Stimulated activated CD8-positive, alpha-beta memory T cell treated with anti-CD3 and anti-CD28 coated beads, Interleukin-4, amount 100 ng/mL, for 1 hour (primary cell): ENCODE measurements at regions not wholly inside any gene's neighbourhood (a gene's known extent, or its start where the extent isn't known, plus 50 kb on each side); places are given as distances from the start of the nearest gene placed in this dataset.
"Not testable (repeated sequence)": the region's sequence is repeated elsewhere in the genome, so short reads cannot be mapped to it uniquely, and the experiment has no call there.

Source experiments
- DNase-seq, 2 donors: peaks; one replicate each; pipeline ENCODE4 v3.0.0-alpha.2; 2020; ENCODE audit warnings: low read depth in 2 of 2, low spot score in 1 of 2

DNA sequence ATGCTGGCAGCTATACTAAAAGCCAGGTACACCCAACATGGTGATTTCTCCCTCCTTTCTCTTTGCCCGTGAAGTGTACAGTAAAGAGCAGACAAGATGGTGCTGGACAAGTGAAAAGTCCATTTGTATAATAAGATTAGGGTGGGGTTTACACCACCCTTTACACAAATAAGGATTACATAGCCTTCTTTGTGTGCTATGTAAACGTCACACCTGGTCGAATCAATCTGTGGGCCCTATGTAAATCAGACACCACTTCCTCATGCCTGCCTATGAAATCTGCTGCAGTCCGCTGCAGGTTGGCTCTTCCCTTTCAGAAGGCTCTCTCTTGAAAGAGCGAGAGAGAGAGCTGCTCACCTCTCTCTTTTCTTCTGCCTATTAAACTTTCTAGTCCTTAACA lies 1054.3 kb upstream of the SLC39A10 start:
- no peak for DNase-seq

DNA sequence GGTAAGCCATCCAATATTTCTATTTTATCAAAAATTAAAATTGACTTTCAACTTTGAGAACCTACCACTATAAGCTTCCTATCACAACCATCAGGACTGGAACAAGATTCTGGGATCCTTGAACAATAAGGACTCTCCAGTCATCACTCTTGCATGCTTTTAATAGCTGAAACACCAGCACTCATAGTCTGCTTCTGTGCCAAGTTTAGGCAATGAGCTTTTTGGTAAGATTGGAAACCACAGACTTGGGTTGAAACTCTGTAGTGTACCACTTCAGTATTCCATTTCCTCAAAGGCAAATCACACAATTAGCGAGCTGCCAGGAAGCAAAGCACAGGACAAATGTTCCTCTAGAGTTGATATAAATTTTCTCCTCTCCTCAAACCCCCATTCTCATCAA lies 1065.8 kb upstream of the SLC39A10 start:
- DNase-seq, result no peak

DNA sequence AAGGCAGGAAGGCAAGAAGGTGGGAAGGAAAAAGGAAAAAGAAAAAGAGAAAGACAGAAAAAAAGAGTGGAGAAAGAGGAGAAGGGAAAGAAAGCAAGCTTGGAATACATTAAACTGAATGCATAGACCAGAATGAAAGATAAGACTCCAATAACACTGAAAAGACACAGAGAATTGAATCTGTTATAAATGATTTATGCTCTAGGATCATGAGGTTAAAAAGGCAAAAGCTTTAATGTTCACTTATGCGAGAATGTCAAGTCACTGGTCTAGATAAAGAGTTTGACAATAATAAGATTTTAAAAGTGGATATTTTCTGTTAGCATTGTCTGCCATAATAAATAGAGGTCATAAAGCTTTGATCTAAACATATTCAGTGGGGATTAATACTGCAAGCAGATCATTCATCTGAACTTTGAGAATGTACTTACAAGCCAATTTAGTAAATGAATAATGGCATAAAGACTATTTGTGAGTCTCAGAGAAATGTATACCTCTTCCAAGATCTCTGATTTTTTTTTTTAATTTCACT lies 1069.2 kb upstream of the SLC39A10 start:
- no peak for DNase-seq

DNA sequence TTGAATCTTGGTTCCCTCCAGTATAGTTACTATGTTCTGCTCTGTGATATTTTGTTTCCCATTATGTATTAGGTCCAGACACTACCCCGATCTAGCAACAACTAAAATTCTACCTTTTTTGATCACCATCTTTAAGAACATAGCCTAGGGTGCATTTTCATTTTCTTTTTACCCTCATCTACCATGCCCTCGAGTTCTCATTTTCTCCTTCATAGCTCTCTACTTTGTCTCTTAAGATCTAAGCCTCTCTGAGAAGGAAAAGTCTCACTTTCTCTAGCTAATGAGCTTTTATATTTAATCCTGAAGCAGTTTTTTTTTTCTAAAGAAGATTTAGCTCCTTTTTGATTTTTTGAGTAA lies 1089.4 kb upstream of the SLC39A10 start:
- DNase-seq, result no peak

DNA sequence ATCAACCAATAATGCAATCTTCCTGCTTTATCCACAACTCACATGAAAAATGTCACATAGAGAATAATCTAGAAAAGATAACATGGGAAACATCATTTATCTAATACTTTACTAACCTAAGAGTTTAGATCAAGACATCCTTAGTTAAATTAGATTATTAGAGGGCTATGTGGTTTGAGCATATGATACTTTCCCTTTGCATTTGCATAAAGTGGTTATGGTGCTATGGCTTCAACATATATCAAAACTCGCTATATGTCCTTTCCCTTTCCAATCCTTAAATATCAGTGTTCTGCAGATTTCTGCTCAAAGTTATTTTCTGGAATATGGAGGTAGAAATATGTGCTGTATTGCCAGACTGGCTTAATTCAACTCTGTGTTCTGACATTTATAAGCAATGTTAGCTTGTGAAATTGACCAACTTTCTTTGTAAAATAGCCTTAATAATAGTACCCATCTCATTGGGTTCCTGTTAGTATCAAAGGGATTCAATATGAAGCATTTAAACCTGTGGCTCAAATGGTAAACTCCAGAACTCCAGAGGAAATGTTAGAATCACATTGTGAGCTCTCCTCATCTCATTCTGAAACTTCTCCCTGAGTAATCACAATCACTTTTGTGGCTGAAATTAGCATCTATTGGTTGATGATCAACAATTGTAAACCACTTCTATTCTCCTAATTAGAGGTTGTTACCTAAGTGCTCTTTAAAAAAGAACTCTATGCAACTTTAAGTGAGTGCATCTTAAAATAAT lies 1089.9 kb upstream of the SLC39A10 start:
- DNase-seq, result no peak

DNA sequence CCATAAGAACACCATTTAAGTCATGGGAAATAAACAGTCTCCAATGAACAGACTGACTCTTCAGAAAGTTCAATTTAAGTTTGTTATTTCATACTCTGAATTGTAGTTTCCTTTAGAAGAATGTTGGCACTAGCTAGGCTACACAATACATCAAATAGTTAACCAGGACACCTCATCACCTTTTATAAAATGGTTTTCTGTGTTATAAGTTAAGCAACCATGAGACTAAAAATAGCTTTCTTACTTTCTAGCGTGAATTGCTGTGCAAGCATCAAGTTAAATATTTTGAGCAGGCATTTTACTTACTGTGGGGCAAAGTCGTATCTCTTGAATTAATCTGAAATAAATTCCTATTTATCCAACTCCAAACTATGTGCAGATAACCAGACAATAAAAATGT lies 1092.6 kb upstream of the SLC39A10 start:
- no peak for DNase-seq

DNA sequence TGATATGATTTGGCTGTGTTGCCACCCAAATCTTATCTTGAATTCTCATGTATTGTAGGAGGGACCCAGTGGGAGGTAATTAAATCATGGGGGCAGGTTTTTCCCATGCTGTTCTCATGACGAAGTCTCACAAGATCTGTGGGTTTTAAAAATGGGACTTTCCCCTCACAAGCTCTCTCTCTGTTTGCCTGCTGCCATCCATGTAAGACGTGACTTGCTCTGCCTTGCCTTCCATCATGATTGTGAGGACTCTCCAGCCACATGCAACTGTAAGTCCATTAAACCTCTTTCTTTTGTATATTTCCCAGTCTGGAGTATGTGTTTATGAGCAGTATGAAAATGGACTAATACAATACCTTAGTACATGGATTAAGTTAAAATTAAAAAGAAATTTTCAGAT lies 1094.7 kb upstream of the SLC39A10 start:
- no peak for DNase-seq

DNA sequence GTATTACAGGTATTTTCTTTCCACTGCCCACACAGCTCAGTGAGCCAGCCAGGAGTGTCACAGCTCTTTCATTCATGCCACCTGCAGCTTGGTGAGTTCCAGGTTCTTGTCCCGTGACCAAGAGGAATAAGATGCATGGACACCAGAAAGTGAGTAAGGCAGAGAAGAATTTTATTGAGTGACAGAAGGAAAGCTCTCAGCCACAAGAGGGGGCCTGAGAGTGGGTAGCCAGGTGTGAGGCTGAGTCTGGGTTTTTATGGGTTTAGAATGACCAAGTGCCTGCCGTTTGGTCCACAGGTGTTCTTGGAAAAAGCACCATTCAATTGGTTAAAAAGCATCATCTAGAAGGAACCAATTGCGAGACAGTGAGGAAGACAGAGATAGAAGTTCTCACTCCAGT lies 1097.1 kb upstream of the SLC39A10 start:
- DNase-seq, result no peak

DNA sequence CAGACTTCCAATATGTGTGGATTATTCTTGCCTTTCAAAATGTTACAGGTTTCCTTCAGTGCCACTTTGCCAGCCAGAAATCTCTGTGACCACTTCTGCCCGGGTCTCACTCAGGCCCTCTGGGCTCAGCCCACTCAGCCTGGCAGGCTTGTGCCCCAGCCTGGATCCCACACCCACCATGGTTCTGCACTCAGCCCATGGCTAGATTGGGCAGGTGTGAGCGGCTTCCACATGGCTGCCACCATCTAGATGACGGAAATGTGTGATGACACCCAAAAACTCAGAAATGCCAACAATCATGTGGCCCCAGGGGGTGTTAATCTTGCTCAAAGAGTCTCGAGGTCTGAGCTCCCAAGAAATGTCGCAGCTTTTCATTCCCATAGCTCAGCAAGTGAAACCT lies 1097.5 kb upstream of the SLC39A10 start:
- DNase-seq, result no peak

DNA sequence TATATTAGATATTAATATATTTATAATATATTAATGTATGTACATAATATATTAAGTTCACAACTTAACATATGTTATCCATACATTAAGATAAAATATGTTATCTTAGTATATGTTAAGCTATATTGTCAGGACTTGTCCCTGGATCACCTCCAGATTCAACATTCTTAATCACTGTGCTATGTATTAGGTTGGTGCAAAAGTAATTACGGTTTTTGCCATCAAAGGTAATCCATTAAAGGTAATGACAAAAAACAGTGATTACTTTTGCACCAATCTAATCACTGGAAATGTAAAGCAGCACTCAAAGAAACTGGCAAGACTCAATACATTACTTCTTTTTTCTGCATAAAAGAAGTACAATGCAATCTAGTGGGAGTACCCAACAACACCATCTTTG lies 1099.0 kb upstream of the SLC39A10 start:
- DNase-seq, result no peak

DNA sequence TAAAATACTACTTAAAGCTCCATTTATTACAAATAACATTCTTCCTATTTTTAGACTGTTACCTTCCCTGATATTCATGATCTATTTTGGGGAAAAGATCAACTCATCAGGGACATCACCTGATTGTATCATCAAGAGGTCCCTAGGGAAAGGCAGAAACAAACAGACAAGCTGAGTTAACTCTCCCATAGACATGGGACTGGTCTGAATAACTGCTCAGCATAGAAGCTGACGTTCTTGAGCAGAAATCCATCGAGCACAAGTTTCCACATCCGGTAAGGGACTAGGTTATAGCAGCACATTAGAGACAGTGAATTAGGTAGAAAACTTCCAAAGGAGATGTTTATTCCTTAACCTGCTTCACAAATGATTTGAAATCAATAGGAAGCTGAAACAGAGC lies 1100.4 kb upstream of the SLC39A10 start:
- no peak for DNase-seq

DNA sequence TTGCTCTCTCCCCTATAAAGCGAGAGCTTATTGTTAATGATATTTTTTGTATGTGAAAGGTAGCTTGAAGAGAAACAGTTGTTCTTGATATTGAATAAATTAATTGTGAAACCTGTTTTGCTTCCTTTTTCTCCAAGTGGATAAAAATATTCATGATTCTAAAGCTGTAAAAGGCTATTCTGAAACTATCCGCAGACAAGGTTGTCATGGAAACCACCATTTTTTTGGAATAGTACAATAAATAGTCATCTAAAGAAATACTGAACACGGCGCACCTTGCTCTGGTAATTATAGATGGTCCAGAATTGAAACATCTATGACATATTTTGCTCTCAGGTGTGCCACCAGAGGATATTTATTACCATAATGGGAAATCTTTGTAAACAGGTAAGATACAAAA lies 1103.0 kb upstream of the SLC39A10 start:
- no peak for DNase-seq

DNA sequence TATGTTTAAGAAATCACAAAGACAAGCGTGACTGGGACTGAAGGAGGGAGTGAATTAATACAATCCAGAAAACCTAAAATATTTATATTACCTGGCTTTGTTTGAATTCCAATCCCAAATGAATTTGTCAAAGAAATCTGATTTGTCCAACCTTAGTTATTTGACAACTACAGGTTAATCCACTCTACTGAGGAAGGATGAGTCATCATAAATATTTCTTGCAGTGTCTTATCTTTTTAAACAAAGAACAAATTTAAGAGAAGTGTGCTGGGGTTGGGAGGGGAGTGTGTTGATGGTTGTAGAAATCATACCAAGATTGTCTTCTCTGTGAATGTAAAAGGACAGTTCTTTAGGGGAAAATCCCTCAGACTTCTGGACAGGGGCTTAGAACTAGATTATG lies 1106.3 kb upstream of the SLC39A10 start:
- DNase-seq, result no peak

DNA sequence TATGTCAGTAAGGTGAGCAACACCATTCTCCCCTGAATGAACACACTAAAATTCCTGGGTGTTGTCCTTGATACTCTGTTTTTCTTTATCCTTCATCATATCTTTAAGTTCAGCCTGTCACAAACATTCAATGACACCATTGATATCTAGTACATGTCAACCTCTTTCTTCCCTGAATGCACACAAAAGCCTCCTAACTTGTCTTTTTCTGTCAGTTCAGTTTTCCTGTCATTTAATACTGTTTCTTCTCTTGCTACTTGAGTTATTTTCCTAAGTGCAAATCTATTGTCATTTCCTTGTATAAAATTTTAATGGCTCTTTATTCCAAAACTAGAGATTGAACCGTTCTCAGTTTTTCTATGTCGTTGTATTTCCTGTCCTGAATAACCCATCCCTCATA lies 1107.6 kb upstream of the SLC39A10 start:
- DNase-seq, result no peak

DNA sequence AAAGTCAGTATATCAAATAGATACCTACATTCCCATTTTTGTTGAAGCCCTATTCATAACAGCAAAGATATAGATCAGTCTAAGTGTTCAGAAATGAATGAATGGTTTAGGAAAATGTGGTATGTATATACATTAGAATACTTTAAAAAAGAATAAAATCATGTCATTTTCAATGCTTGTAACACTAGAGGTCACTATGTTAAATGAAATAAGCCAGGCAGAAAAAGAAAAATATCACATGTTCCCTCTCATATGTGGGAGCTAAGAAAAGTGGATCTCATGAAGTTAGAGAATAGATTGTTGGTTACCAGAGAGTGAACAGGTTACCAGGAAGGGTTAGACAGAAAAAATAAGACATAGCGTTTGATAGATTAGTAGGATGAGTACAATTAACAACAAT lies 1111.0 kb upstream of the SLC39A10 start:
- DNase-seq, result no peak

DNA sequence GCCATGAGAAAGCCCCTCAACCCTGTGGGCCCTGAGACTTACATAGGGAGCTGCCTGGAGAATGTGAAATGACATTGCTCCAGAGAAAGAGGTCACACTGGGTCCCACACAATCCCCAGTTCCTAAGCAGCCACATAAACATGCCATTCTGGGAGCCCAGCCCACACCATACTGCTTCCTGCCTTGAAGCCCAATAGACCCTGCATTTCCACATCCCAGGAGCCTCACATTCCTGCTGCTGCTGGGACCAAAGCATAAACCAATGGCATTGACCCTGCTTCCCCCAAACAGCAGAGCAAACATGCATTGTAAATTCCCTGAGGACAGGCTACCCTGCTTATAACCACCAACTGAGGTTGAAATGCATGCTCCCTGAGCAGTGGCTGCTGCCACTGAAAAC lies 1117.6 kb upstream of the SLC39A10 start:
- DNase-seq, result no peak

DNA sequence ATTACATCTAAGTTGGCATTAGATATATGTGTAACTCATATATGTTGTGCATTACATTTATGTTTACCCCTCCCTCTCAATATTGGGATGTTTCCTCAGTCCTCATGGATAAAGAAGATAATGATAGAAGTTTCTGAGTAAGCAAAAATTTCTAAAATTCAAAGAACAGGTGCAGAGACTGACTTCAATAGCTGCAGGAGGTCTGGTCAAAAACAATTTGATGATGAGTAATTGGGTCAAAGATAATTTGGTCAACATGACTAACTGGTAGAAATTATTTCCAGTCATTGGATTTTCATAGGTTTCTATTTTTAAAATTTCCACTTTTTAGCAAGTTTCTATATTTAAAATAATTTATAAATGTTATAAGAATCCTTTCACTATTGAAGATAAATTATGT lies 1130.9 kb upstream of the SLC39A10 start:
- DNase-seq, result no peak

DNA sequence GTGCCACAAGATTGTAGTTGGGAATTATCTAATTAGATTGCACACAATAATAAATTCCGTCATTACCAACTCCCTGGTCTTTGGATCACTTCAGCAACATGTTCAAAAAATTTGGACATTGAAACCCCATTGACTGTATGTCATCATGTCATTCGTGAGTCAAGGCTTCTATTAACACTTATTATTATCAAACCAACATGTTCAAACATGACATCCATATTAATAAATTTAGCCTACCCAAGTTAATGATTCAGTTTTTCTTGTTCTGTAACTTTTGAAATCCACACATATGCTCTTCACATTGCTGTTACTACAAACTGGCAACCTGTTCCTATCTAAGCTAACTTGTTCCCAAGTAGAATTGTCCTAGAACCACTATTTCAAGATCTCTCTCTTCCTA lies 1142.7 kb upstream of the SLC39A10 start:
- no peak for DNase-seq

DNA sequence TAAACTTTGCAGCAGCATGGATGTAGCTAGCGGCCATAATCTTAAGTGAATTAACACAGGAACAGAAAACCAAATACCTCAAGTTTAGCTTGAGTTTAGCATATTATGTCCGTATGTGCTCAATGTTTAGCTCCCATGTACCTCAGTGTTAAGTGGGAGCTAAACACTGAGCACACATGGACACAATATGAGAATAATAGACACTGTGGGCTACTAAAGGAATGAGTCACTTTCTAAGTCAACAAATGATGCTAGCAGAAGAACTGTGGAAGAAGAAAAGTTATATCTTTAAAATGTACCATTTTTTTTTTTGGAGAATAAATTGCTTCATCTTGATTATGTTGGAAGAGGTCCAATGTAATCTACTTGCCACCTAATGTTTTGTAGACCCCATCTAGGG lies 1146.0 kb upstream of the SLC39A10 start:
- not testable (repeated sequence) for DNase-seq

DNA sequence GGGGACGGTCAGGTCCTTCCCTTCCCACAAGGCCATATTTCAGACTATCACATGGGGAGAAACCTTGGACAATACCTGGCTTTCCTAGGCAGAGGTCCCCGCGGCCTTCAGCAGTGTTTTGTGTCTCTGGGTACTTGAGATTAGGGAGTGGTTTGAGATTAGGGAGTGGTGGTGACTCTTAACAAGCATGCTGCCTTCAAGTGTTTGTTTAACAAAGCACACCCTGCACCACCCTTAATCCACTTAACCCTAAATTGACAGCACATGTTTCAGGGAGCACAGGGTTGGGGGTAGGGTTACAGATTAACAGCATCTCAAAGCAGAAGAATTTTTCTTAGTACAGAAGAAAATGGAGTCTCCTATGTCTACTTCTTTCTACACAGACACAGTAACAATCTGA lies 1152.2 kb upstream of the SLC39A10 start:
- not testable (repeated sequence) for DNase-seq

DNA sequence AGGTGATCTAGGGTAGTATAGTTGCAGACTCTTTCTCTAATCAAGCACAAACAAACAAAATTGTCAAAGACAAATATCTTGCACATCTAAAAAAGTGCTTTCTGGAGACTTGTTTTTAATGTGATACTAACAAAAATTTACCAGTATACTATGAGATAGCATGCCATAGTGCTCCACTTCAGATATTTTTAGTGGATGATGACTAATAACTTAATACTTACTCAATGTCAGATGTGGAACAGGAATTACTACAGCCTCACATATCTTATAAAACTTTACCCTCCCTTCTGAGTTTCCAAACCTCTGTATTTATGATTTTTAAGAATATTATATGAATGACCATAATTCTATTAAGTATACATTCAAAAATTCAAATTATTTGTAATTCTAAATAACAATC lies 1162.0 kb upstream of the SLC39A10 start:
- DNase-seq, result no peak

DNA sequence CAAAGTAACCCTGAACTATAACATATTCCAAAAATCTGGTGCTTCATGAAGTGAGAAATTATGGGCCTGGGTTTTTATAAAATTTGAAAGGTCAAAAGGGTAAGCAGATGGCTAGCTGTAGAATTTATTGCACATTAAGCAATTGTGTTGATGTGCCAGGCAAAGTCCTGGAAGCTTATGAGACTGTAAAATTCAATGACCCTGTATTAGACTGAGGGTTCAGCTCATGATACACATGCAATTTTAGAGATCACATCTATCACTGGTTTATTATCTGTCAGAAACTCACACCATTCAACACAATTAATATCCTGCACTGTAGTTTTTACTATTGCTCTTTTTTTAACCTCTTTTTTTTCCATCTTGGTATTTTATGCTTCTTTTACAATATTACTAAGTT lies 1162.6 kb upstream of the SLC39A10 start:
- no peak for DNase-seq

DNA sequence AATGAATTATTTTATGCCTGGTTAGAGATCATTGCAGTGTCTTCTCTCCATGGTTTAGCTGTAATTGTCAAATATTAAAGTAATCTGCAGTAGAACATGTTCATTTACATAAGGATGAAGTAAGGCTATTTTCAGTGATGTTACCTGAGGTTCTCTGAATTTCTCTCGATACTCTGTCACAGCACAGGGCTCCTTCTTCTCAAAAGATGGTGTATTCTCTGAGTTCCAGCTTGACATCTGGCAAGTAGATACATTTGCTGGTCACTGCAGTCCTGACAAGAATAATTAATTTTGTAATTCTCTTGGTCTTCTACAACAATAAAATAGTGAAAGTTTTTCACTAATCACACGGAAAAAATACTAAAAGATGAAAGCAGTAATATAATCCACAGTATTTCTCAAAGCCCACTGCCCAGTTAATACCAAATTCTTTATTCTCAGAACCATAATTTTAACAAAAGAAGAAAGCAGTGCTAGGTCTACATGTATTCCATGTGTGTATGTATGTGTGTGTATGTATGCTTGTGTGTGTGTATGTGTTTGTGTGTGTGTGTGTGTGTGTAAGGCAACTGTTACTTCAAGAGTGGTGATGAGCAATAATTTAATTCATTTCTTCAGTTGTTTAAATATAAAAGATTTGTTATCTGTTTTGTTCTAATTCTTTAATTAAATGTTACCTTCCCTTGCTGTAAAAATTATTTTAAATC lies 1165.5 kb upstream of the SLC39A10 start:
- DNase-seq, result no peak
